NCI-H1694 (cell line): ENCODE measurements at regions not wholly inside any gene's neighbourhood (a gene's known extent, or its start where the extent isn't known, plus 50 kb on each side); places are given as distances from the start of the nearest gene placed in this dataset.

Experiments
- DNase-seq: peaks from one replicate; lab custom pipeline; 2025; lab: John Stamatoyannopoulos, UW

GRCh38 chr1:101290922-101291561 is 54.2 kb downstream of the S1PR1 start:
- DNase-seq = no peak

DNA sequence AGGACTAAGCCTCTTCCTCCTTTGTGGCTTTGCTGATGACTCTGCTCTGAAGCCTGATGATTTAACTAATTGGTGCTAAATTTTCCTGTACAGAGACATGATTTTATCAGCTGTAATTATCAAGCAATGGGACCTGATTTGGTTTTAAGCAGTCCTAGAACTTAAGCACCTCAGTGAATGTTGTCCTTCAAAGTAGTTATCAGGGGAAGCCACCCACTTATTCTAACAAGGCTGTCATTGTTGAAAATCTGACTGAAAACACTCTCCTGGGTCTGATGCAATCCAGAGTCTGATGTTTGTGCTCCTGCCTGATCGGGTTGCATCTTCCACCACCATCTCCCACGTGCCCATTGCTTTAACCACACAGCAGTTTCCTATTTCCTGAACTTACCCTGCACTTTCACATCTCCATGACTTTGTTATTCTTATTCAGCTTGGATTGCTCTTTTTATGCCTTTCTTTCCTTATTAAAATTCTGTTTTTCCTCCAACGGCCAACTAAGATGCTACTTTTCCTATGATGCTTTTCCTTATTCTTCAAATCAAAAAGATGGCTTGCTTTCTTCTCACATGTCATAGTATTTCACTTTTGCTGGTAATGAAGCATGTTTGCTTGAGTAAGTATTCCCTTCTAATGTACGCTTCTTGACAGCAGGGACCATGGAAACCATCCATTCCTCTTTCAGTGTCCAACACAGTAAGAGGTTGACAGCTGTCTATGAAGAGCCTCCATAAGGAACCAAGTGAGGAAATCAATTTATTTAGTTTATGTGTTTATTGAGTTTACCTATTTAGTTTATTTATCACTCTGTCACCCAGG is 55.0 kb downstream of the S1PR1 start:
- DNase-seq = no peak

DNA sequence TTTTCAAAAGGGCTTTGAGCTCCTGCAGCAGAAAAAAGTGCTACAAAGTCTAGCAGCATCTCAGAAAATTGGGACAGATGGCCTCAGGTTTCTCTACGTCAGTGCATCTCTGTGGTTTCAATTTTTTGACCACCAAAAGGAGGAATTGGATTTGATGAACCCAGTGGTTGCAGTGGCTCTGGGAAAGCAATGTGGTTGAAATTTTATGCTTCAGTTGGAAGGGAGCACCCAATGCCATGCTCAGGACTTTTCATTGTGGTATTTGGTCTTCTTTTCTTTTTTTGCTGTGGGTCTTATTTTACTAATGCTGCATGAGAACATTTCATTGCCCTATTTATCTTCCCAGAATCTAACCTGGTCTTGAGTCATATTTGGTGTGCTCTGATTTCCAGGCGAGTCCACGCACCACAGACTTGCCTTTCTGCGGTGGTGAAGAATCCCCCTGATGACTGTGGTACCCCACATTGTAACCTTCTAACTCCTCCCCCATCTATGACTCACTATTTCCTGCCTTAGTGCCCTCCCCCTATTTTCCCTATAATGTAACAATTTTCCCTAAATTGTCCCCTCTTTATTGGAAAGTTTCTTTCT is 56.7 kb downstream of the S1PR1 start:
- no peak for DNase-seq

- no peak for DNase-seq
Measured at GRCh38 chr1:101295209-101295608, 58.4 kb downstream of the S1PR1 start.

DNA sequence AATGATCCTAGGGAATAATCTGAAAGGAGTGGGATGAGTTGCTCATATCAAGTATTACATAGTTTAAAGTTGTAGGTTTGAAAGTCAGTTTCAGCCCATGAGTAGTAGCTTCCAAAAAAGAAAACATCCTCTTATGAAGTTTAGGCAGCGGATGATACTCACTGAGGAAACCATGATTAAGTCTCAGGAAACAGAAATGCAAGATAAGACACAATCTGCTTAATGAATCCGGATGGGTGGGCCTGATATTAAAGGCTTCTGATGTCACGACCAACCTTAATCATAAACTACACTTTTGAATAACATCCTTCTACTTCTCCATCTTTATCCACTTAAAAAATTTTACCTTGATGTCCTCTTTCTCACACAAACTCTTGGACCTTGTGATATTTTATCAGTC is 61.8 kb downstream of the S1PR1 start:
- no peak for DNase-seq

DNA sequence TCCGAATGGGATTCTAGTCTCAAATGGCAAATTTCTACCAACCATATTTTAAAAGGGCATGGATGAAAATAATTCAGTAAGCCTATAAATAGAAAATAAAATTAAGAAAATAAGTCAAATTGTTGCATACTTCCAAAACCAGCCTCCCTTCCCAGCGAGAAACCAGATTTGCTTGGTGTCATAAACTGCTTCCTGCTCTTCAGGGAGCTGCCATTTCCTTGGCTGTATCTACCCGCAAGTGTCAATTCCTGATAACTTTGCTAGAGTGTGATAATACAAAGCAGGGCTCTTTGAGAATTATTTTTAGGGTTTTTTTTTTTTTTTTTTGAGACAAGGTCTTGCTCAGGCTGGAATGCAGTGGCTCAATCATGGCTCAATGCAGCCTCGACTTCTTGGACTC is 62.3 kb downstream of the S1PR1 start:
- no peak for DNase-seq

DNA sequence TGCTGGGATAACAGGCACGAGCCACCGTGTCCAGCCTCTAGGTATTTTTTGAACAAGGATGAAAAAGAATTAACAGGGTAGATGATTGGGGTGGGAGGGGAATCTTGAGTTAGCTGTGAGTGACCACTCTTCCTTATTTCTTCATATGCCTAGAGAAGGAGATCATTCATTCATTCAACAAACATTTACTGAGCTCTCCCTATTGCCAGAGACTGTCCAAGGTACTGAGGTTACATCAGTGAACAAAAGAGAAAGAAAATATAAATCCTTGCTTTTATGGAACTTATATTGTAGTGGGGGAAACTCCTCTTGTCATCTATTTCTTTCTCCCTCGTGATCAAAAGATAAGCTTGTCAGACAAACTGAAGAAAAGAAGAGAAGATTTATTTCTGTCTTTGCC is 62.9 kb downstream of the S1PR1 start:
- no peak for DNase-seq

DNA sequence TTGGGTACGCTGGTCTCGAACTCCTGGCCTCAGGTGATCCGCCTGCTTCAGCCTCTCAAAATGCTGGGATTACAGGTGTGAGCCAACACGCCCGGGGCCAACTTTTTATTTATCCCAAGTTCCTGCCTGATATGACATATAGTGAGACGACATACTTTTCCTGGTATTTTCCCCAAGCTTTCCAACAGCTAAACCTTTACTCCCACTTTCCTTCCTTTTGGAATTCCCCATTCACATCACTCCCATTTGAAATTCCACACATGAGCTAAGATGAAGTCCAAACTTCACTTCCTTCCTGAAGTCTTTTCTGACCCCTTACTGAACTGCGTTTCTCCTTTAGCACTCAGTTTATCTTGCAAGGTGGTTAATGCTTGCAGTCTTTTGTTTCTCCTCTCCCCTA is 64.1 kb downstream of the S1PR1 start:
- DNase-seq = no peak

- no peak for DNase-seq
Measured at GRCh38 chr1:101301446-101302057, 64.7 kb downstream of the S1PR1 start.

- no peak for DNase-seq
Measured at GRCh38 chr1:101302831-101303511, 66.2 kb downstream of the S1PR1 start.

- DNase-seq = no peak
Measured at GRCh38 chr1:101307985-101308689, 71.3 kb downstream of the S1PR1 start.

- DNase-seq = no peak
Measured at GRCh38 chr1:101308935-101309333, 72.1 kb downstream of the S1PR1 start.

GRCh38 chr1:101309334-101310311 is 72.8 kb downstream of the S1PR1 start:
- DNase-seq = peak; percentile 6

- no peak for DNase-seq
Measured at GRCh38 chr1:101310506-101310905, 73.7 kb downstream of the S1PR1 start.

DNA sequence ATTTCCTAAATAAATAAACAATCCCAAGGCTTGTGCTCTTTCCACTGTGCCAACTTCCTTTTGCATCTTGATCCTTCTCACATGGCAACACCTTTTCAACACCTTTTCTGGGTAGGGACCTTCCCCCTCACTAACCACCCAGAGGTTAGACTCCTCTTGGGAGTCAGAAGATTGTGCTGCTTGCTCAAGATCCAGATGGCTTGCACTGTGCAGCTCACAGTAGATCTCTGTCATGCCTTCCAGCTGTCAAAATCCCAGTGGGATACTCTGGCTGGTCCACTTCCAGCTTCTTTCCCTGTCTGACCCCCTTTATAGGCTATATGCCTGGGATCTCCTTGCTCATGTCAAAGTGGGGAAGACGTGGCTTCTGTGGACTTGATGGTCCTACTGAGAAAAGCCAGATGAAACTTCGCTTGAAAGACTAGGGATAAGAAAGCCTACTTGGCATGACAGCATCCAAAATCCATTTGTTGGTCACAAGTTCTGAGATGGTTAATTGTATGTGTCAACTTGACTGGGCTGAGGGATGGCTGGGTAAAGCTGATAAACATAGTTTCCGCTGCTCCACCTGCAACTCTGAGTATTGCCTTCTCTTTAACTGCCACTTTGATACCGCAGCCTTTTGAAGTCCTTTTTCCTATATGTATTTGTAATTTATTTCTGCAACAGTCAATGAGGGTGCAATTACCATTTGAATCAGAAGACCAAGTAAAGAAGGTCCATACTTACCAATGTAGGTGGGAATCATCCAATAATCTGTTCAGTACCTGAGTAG is 74.5 kb downstream of the S1PR1 start:
- DNase-seq = no peak

DNA sequence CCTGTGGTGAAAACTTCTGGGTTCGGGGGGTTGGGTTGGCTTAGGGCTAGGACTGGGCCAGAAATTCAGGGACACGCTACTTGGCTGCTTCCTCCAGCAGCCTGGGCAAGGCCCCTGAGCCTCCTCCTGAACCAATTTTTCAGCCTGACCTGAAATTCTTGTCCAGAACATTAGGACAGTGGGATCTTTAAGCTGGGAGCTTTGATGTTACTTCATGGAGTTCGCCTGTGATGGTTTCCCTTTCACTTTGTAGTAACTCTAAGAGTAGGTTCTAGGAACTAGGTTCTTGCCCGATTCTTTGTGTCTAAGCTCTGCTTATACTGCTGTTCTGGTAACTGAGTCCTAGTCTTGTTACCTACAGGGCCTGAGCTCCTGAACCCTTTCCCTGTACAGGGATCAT is 75.3 kb downstream of the S1PR1 start:
- no peak for DNase-seq

- no peak for DNase-seq
Measured at GRCh38 chr1:101313356-101313755, 76.5 kb downstream of the S1PR1 start.

- DNase-seq = no peak
Measured at GRCh38 chr1:101314244-101314643, 77.4 kb downstream of the S1PR1 start.

DNA sequence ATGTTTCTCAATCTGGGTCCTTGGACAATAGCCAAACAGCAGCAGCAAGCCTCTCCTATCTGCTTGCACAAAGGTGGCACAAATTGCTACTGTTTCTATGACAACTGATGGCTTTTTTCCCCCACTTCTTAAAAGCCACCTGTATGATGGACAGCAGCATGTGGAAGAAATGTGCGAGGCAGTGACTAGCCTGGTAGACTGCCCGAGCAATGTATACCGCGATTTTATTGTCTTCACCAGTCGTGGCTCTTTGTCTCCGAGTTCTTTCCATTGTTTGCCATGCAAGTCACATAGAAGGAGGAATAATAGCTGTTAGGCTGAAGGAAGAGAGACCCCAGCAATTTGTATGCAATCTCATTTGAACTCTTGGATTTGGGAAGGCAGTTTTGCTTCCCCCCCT is 79.4 kb downstream of the S1PR1 start:
- no peak for DNase-seq

GRCh38 chr1:101316799-101317198 is 80.0 kb downstream of the S1PR1 start:
- no peak for DNase-seq
